Dermis microvascular lymphatic vessel endothelial cell (primary cell): ENCODE measurements at regions not wholly inside any gene's neighbourhood (a gene's known extent, or its start where the extent isn't known, plus 50 kb on each side); places are given as distances from the start of the nearest gene placed in this dataset.

Experiments used
- DNase-seq, 2 donors: peaks; one replicate each; pipeline versions ENCODE4 v3.0.0 to v3.0.0-alpha.2; 2010; ENCODE audit warnings: low read depth in 2 of 2

DNA sequence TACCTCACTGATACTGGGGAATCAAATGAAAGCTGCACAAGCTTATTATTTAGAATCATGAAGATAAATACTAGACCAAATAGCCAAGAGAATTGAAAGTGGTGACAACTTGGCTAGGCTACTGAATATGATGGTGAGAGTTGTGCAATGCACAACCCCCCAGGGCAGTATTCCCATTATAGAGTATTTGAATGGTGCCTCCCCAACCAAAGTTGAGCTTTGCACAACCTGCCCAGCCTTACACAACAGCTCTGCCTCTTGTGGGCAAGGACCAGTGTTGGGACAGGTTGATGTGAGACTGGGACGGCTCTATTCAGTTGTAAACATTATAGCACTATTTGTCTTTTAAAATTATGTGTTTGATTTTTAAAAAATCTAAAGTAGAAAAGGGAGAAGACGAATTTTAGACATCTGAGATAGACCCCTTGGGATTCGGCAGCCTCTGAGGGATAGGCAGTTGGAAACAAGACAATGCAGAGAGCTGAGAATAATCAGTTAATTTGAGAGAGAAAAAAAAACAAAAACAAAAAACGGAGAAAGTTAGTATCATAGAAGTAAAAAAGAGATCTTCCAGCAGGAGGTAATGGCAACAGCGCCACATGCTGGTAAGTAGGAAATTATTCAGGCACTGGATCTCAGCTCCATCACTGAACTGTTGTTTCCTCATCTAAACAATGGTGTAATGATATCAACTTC is 91.0 kb upstream of the KCNA3 start:
- DNase-seq = peak in 1 of 2 donors; percentile 58

DNA sequence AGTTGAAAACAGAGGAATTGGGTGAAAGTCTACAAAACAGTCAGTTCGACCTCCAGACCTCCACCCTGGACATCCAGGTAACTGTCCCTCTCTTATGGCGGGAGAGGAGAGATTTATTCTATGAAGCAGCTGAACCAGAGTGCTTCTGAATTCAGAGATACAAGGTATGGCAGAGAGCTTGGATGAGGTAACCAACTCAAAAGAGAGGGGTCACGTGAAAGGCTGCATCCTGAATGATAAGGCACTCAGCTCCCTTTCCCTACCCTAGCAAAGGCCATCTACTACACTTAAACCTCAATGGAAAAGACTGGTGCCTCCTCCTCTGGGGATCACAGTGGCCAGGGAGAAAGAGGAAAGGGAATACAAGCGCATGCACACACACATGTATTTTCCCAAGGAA is 88.4 kb upstream of the KCNA3 start:
- DNase-seq = no peak

DNA sequence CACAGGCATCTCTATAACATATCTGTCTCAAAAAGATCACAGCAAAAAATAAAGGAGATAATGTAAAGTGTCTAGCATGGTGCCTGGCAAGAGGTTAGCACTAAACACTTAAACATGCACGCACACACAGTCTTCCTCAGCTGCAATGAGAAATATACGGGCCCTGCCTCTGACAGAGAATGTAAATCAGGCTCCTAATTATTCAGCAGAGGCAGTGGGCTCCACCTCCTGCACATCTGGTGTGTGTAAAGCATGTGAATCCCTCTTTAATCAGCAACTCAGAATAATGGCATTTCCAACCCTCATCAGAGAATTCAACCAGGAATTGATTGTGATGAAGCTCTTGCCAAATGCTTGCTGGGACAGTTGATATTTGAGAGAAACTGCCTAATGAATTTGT is 85.6 kb upstream of the KCNA3 start:
- DNase-seq = no peak

DNA sequence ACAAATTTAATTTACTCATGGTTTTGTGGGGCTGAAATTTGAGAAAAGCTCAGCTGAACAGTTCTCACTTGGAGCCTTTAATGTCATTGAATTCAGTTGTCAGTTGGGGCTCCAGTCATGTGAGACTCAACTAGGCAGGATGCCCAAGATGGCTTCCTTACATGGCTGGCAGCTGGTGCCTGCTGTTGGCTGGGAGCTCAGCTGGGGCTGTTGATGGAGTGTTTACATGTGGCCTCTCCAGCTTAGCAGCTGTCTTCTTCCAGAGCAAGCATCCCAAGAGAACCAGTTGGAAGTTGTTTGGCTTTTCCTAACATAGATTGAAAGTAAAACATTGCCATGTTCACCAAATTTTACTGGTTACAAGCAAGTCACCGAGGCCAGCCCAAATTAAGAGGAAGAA is 81.8 kb upstream of the KCNA3 start:
- no peak for DNase-seq

DNA sequence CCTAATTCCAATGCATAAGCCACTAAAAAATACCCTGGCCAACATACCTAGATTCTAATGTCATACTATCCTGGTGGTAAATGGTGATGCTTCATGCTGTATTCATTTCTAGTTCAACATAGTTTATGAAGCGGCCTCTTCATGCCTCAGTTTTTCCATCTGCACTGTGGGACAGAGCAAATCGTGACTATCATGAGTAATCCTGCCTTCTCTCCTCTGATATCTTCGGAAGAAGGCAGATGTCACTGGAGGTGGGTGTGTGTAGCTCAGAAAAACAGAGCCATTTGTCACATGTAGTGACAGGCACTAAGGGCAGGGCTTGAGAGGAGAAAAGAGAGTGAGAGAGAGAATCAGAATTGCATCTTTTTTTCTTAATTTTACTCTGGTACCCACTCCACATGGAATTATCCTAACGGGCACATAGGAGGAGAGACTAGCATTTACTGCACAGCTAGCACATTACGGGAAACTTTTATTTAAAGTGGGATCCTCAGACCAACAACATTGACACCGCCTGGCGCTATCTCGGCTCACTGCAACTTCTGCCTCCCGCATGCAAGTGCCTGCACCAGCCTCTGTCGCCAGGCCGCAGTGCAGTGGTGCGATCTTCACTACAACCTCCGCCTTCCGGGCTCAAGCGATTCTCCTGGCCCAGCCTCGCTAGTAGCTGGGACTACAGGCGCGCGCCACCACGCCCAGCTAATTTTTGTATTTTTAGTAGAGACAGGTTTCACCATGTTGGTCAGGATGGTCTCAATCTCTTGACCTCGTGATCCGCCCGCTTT is 78.4 kb upstream of the KCNA3 start:
- DNase-seq = no peak

DNA sequence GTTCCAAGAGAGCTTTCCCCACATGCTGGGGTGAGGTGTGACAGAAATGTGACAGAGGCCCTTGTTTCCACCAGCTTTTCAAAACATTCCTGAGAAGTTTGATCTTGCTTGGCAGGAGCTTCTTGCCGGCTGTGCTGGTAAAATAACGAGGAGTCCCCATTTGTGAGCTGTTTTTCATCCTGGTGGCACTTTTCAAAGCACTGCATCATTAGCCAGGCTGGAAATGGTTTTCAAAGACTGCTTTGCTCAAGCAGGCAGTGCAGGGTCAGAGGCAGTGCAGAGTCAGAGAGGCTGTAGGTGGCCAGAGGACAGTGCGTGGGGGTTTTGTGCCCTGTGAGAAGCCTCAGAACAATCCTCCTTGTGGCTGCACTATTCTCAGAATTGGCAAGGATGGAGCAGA is 75.8 kb upstream of the KCNA3 start:
- DNase-seq = no peak

DNA sequence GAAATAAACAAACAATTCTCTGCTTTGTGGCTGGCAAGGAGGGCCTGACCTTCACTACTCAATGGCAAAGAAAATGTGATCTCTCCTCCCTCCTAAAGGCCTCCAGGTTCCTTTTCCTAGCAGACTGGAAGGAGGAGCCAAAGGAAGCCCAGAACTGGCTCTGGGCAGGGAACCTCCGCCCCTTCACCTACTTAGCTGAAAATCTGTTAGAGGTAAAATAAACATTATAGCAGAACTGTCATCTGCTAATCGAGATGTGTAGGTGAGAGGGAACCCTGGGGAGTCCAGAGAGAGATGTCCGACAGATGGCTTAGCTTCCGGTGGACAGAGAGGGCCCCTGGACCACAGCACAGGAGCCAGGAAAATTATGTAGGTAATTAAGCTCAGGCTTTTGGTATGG is 75.2 kb upstream of the KCNA3 start:
- no peak for DNase-seq

DNA sequence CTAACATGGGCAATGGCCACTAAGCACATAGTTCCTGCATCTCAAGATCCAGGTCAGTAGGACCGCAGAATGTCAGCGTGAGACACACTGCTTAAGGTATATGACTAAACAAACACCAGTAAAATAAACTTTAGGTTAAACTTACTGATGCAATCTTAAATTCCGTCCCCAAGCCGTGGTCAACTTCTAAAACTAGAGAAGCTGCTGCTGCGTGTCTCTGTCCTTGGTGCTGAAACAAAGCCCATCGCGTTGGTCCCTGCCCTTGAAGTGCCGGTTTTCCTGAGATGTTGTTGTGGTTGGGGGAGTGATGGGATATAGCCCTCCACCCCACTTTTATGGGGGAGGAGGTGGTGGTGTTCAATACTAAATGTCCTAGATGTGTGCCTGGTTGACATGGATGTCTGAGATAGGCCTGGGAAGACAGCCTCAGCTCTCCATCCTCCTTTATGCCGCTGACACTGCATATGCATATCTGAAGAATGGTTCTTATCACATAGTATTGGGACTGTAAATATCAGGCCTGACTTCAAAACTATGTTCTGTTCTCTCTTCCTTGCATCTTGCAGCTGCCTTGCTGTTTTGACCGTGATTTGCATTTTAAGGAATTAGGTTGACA is 72.0 kb upstream of the KCNA3 start:
- DNase-seq = peak; percentile 37 to 62

DNA sequence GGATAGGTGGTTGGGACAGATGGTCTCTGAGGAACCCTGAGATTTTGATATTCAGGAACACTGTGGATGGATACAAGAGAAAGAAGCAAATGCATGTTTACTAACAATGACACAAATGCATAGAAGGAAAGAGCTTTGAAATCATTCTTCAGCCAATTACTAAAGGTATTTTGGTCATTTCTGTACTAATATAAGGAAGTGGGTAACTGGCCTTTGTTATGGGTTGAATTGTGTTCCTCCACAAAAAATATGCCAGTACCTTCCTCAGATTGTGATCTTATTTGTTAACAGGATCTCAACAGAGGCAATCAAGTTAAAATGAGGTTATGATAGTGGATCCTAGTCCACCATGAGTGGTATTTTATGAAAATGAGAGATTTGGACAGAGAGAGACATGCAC is 68.7 kb upstream of the KCNA3 start:
- DNase-seq = no peak

DNA sequence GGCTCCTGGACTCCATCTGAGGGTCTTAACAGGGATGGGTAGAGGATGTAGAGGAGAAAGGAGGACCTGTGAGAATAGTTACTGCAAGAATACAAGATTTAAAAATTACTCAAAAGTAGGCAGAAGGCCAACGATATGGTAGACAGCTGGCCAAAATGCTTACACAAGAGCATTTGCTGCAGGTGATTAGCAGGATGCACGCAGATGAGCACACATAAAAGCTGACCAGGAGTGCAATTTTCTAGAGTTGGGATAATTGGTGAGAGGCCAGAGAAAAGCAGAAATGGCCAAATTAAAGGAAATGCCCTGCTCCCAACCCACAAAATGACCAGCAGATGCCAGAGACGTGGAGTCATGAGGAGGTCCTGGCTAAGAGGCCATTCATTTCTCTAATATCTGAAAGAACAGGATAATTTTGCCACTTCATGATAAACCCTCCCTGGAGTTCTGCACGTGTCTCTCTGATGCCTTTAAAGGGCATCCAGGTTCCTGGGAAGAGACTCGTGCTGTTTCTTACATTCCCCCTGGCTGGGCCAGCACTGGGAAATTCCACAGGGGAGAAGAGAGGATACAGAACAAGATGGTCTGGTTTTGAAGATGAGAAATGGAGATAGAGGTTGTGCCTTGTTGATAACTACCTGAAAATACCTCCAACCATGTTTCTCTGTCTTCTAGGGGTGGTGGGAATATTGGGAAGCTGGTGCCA is 62.3 kb upstream of the KCNA3 start:
- DNase-seq = no peak

DNA sequence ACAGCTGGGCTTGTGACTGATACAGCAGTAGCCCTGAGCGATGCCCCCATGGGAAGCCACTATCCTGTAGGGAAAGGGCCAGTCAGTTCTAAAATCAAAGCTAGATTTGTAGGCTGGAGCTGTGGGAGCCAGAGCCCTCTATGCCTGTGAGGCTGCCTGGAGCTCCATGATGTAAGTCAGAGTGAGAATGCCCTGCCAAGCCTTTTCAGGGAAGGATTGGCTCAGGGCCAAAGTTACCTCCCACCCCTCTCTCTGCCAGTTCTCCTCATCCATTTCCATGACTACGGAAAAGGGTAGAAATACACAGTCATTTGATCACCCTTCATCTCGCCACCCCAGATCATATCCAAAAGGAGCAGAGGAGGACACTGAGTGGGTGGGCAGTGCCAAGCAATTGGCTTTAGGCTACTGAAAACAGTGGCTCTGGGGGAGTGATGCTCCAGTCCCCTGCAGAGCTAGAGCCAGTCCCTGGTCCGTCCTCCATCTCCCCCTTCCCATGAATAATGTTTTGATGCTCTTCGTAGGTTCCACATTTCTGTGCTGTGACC is 59.5 kb upstream of the KCNA3 start:
- DNase-seq = no peak

DNA sequence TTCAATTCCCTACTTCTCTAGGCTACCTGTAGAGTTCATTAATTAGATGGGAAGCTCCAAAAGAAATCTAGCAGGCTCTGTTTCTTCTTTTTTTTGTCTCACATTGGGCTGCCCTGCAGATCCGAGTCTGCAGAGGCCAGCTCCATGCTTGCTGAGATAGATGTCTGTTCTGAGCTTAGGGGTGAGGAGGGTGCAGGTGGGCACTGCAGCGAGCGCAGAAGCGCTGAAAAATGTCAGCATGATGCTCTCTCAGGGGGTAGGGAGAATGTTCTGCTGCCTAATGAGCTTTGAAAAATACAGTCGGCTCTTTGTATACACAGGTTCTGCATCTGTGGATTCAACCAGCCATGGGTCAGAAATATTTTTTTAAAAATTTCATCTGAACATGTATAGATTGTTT is 56.8 kb upstream of the KCNA3 start:
- no peak for DNase-seq

DNA sequence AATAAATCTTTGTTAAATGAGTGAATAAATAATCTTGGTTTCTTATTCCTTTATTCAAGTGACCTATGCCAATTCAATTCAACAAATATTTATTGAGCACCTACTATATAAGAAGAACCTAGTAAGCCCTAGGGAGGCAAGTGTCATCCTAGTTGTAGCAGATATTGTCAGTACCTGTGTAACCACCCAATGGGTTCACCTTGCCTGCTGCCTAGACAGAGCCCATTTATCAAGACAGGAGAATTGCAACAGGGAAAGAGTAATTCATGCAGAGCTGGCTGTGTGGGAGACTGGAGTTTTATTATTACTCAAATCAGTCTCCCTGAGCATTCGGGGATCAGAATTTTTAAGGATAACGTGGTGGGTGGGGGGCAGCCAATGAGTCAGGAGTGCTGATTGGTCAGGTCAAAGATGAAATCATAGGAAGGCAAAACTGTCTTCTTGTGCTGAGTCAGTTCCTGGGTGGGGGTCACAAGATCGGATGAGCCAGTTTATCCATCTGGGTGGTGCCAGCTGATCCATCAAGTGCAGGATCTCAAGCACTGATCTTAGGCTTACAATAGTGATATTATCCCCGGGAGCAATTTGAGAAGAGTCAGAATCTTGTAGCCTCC is 53.8 kb upstream of the KCNA3 start:
- DNase-seq = no peak

DNA sequence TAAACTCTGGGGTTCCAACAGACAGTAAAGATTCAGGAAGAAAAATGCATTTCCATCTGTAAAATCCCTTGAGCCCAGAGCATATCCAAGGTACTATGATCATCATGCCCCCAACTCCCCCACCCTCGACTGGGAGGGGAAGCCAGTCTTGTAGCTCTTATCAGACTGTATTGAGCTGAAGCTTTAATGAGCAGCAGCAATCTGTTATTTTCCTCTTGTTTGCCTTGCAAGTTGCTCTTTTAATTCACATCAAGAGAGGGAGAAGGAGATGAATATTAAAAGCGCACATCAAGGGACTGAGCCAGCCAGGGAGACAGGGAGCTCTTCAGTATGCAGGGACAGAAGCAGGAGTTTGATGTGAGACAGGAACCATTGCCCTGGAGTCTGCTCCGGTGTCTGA is 52.5 kb upstream of the KCNA3 start:
- DNase-seq = no peak

DNA sequence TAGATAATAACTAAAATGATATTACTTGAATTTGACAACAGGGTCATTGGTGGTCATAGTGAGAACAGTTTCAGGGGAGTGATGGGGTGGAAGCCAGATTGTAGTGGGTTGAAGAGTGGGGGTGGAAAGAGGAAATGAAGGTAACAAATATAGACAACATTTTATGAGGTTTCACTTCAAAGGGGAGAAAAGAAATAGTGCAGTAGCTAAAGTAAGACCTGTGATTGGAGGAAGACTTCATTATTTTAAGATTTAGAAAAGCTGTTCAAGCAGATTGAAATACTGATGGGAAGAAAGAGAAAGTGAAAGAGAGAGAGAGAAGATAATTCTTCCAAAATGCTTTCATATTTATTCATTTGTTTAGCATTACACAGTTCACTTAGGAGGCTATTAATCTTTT is 52.0 kb upstream of the KCNA3 start:
- DNase-seq = no peak
